IPS DF 19.7 (cell line): ENCODE measurements at regions not wholly inside any gene's neighbourhood (a gene's known extent, or its start where the extent isn't known, plus 50 kb on each side); places are given as distances from the start of the nearest gene placed in this dataset.

Experiments
- DNase-seq: peaks from one replicate; pipeline ENCODE4 v3.0.0-alpha.2; 2013; ENCODE audit warnings: low read depth, low spot score

- DNase-seq = no peak
Observed at GRCh38 chrY:8561385-8561784, 775.9 kb upstream of the TSPY4 start.

- no peak for DNase-seq
Observed at GRCh38 chrY:8562456-8563090, 774.7 kb upstream of the TSPY4 start.

- DNase-seq = no peak
Observed at GRCh38 chrY:8564421-8564820, 772.8 kb upstream of the TSPY4 start.

- no peak for DNase-seq
Observed at GRCh38 chrY:8566198-8566597, 771.1 kb upstream of the TSPY4 start.

- DNase-seq = no peak
Observed at GRCh38 chrY:8570384-8570783, 766.9 kb upstream of the TSPY4 start.

- DNase-seq = no peak
Observed at GRCh38 chrY:8572916-8573315, 764.3 kb upstream of the TSPY4 start.

GRCh38 chrY:8582277-8582850, 754.9 kb upstream of the TSPY4 start:
- DNase-seq = no peak

GRCh38 chrY:8583191-8583590, 754.1 kb upstream of the TSPY4 start:
- no peak for DNase-seq

- no peak for DNase-seq
Observed at GRCh38 chrY:8590641-8591040, 746.6 kb upstream of the TSPY4 start.

- no peak for DNase-seq
Observed at GRCh38 chrY:8591821-8592516, 745.3 kb upstream of the TSPY4 start.

GRCh38 chrY:8594657-8595056, 742.6 kb upstream of the TSPY4 start:
- DNase-seq = no peak

- DNase-seq = no peak
Observed at GRCh38 chrY:8599141-8599540, 738.1 kb upstream of the TSPY4 start.

- no peak for DNase-seq
Observed at GRCh38 chrY:8610620-8611019, 726.6 kb upstream of the TSPY4 start.

- no peak for DNase-seq
Observed at GRCh38 chrY:8611815-8612214, 725.4 kb upstream of the TSPY4 start.

GRCh38 chrY:8618302-8618701, 719.0 kb upstream of the TSPY4 start:
- DNase-seq = no peak

- DNase-seq = no peak
Observed at GRCh38 chrY:8622156-8622555, 715.1 kb upstream of the TSPY4 start.

GRCh38 chrY:8622856-8623255, 714.4 kb upstream of the TSPY4 start:
- no peak for DNase-seq

GRCh38 chrY:8629636-8630035, 707.6 kb upstream of the TSPY4 start:
- DNase-seq = no peak

- DNase-seq = no peak
Observed at GRCh38 chrY:8638111-8638510, 699.2 kb upstream of the TSPY4 start.

- DNase-seq = no peak
Observed at GRCh38 chrY:8644926-8645325, 692.3 kb upstream of the TSPY4 start.

- no peak for DNase-seq
Observed at GRCh38 chrY:8652445-8652844, 684.8 kb upstream of the TSPY4 start.

- no peak for DNase-seq
Observed at GRCh38 chrY:8655017-8655416, 682.2 kb upstream of the TSPY4 start.

GRCh38 chrY:8656101-8656500, 681.2 kb upstream of the TSPY4 start:
- no peak for DNase-seq
